Right lobe of liver (tissue), 6 donors: ENCODE measurements at regions not wholly inside any gene's neighbourhood (a gene's known extent, or its start where the extent isn't known, plus 50 kb on each side); places are given as distances from the start of the nearest gene placed in this dataset.

Experiments
- ATAC-seq, 4 donors: fragments of 200-7000 bp; cut with Tn5 transposase; one replicate each; pipeline ENCODE4 v1.9.1; 2020; ENCODE audit warnings: mild to moderate bottlenecking in 4 of 4, moderate library complexity in 4 of 4
- DNase-seq, 3 donors: peaks; one replicate each; pipeline ENCODE4 v3.0.0-alpha.2; 2020
- H3K27ac ChIP-seq, 3 donors: fragments of 200-600 bp; one replicate each; pipeline ENCODE4 v1.8.0; 2022
- H3K27me3 ChIP-seq, 2 donors: fragments of 200-600 bp; one replicate each; pipeline ENCODE4 v1.8.0; 2022
- H3K36me3 ChIP-seq, 4 donors: fragments of 200-600 bp; sonication (generic) in 1 of 4; one replicate each; pipeline versions ENCODE4 v1.5.1 to v1.8.0; 2017 to 2022; ENCODE audit warnings: control low read depth in 1 of 4
- H3K4me1 ChIP-seq, 4 donors: fragments of 200-600 bp; sonication (generic) in 1 of 4; one replicate each; pipeline versions ENCODE4 v1.5.1 to v1.8.0; 2017 to 2022; ENCODE audit warnings: control low read depth in 1 of 4
- H3K4me3 ChIP-seq, 3 donors: fragments of 200-600 bp; one replicate each; pipeline ENCODE4 v1.8.0; 2022
- H3K9me3 ChIP-seq, 4 donors: fragments of 200-600 bp; sonication (generic) in 1 of 4; one replicate each; pipeline versions ENCODE4 v1.5.1 to v1.8.0; 2017 to 2022; ENCODE audit warnings: control low read depth in 1 of 4
- POLR2A ChIP-seq: fragments of 450-650 bp; IDR thresholded peaks from one replicate; pipeline ENCODE4 v1.6.1; 2017; ENCODE audit warnings: antibody characterized with exemption, mild to moderate bottlenecking
- WGBS: methylation state at CpG from one replicate; pipeline ENCODE4 v1.1.6; 2018; ENCODE audit warnings: low coverage, low lambda C conversion rate; ENCODE audit not compliant: insufficient coverage; ENCODE audit errors: missing lambda C conversion rate; 5-methylcytosine and 5-hydroxymethylcytosine counted together
- intact Hi-C, 2 donors: fragments of 100-400 bp; cut with DNase I; formaldehyde crosslinking; loops; one replicate each; pipeline versions ENCODE4 v1.11.2 to v1.14.1; 2022
- TF ChIP-seq, protein P1 (sequence below), 4 donors: fragments of 200-600 bp in 3 of 4; fragments of 450-650 bp in 1 of 4; IDR thresholded peaks; one replicate each; pipeline versions ENCODE4 v1.5.1 to v1.8.0; 2016 to 2022; ENCODE audit warnings: antibody characterized with exemption in 4 of 4, mild to moderate bottlenecking in 2 of 4
- donor health status: DM: no; HTN: yes; CAD: no.
- donor health status: DM: no; HTN: no; CAD: no.
- donor health status: DM: no; HTN: no; CAD: no.
- donor health status: DM: no; HTN: yes; CAD: no.
- donor health status: DM: no; HTN: yes; CAD: no.

DNA sequence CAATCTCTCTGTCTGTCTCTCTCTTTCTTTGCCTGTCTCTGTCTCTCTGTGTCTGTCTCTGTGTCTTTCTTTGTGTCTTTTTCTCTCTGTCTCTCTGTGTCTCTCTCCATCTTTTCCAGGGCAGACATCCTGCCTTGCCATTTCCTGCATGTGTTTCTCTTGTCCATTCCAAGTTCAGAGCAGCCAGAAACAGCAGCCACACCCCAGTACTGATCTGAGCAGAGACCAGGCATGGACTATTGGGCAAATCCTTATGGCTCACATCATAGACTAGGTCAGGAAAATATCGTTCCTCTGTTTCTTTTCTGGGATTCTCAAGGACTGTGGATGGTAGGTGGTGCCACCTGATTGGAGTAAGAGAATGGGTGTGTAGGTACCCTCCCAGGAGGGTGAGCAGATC, 95.8 kb downstream of the RAMP3 start:
- ATAC-seq (no peak), DNase-seq (no peak)
- TF ChIP-seq, protein P1, sequence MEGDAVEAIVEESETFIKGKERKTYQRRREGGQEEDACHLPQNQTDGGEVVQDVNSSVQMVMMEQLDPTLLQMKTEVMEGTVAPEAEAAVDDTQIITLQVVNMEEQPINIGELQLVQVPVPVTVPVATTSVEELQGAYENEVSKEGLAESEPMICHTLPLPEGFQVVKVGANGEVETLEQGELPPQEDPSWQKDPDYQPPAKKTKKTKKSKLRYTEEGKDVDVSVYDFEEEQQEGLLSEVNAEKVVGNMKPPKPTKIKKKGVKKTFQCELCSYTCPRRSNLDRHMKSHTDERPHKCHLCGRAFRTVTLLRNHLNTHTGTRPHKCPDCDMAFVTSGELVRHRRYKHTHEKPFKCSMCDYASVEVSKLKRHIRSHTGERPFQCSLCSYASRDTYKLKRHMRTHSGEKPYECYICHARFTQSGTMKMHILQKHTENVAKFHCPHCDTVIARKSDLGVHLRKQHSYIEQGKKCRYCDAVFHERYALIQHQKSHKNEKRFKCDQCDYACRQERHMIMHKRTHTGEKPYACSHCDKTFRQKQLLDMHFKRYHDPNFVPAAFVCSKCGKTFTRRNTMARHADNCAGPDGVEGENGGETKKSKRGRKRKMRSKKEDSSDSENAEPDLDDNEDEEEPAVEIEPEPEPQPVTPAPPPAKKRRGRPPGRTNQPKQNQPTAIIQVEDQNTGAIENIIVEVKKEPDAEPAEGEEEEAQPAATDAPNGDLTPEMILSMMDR (IDR thresholded peaks at IDR 0.05): no peak
- no peak for TF ChIP-seq POLR2A
- no peak overlapping the region for H3K4me3 ChIP-seq
- H3K36me3 ChIP-seq: no peaks in the 10 kb centered on the region
- H3K27ac ChIP-seq: no peak overlapping the region
- no peaks in the 10 kb centered on the region for H3K4me1 ChIP-seq
- intact Hi-C loops: no loop called here
- no peaks in the 10 kb centered on the region for H3K9me3 ChIP-seq
- no peaks in the 10 kb centered on the region for H3K27me3 ChIP-seq
- 29% methylated on average over 1 of the region's 1 CpG for WGBS

DNA sequence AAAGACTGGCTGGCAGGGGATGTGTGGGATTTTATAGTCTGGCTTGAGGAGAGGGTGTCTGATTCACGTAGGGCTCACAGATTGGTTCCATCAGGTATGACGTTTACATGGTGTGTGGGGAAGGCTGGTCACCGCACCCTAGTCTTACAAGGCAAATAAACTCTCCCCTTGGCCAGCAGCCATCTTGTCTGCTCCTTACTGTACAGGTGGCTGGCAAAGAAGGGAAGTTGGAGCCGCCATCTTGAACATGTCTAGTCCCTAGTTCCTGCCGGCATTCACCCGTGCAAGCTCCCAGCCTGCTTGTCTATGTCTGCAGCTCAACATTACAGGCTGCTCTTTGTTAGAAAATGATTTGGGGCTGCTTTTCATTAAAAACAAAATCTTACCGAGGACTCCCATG, 97.6 kb downstream of the RAMP3 start:
- DNase-seq: no peak
- no peak for ATAC-seq
- no peaks in the 10 kb centered on the region for H3K4me1 ChIP-seq
- H3K27ac ChIP-seq: no peak overlapping the region
- no peaks in the 10 kb centered on the region for H3K9me3 ChIP-seq
- H3K27me3 ChIP-seq: no peaks in the 10 kb centered on the region
- H3K4me3 ChIP-seq: no peak overlapping the region
- no peaks in the 10 kb centered on the region for H3K36me3 ChIP-seq
- WGBS: 71% methylated on average over 7 of the region's 7 CpGs
- no peak for TF ChIP-seq POLR2A
- TF ChIP-seq, protein P1 (IDR thresholded peaks at IDR 0.05): no peak
- intact Hi-C loops: loop anchor here in 1 of 2 donors (5.0 kb wide), 1 partner anchor 103 kb away; no protein-coding TSS in a partner anchor

DNA sequence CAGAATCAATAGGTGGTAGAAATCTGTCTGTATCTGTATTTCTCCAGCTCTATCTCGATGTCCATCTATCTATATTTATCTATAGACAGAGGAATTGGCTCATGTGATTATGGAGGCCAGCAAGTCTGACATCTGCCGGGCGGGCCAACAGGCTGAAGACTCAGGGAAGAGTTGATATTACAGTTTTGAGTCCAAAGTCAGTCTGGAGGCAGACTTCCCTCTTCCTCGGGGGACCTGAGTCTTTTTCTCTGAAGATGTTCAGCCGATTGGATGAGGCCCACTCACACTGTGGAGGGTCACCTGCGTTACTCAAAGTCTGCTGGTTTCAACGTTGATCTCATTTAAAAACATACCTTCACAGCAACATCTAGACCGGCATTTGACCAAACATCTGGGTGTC, 98.7 kb downstream of the RAMP3 start:
- H3K27me3 ChIP-seq: no peaks in the 10 kb centered on the region
- ATAC-seq: no peak
- no peaks in the 10 kb centered on the region for H3K4me1 ChIP-seq
- 61% methylated on average over 6 of the region's 8 CpGs for WGBS
- no peak for DNase-seq
- no peak overlapping the region for H3K27ac ChIP-seq
- no peaks in the 10 kb centered on the region for H3K36me3 ChIP-seq
- intact Hi-C loops: loop anchor here in 1 of 2 donors (5.0 kb wide), 1 partner anchor 104 kb away; no protein-coding TSS in a partner anchor
- no peaks in the 10 kb centered on the region for H3K9me3 ChIP-seq
- TF ChIP-seq, protein P1 (IDR thresholded peaks at IDR 0.05): no peak
- TF ChIP-seq POLR2A: no peak
- H3K4me3 ChIP-seq: no peak overlapping the region

- DNase-seq (no peak), ATAC-seq (no peak)
- no peaks in the 10 kb centered on the region for H3K36me3 ChIP-seq
- H3K27ac ChIP-seq: no peak overlapping the region
- no peak overlapping the region for H3K4me3 ChIP-seq
- WGBS: no CpG with 5 or more reads among the region's 2 CpGs
- intact Hi-C loops: loop anchor here in 1 of 2 donors (5.0 kb wide), 1 partner anchor 104 kb away; no protein-coding TSS in a partner anchor
- no peaks in the 10 kb centered on the region for H3K27me3 ChIP-seq
- H3K9me3 ChIP-seq: no peaks in the 10 kb centered on the region
- TF ChIP-seq POLR2A: no peak
- TF ChIP-seq, protein P1 (IDR thresholded peaks at IDR 0.05): no peak
- no peaks in the 10 kb centered on the region for H3K4me1 ChIP-seq
Measured at GRCh38 chr7:45256775-45257174, 99.2 kb downstream of the RAMP3 start.

GRCh38 chr7:45257284-45257683, 99.7 kb downstream of the RAMP3 start:
- no peak overlapping the region for H3K4me3 ChIP-seq
- intact Hi-C loops: loop anchor here in 1 of 2 donors (5.0 kb wide), 1 partner anchor 105 kb away; no protein-coding TSS in a partner anchor
- no peak overlapping the region for H3K27ac ChIP-seq
- ATAC-seq (no peak), DNase-seq (no peak)
- H3K4me1 ChIP-seq: no peaks in the 10 kb centered on the region
- no peaks in the 10 kb centered on the region for H3K27me3 ChIP-seq
- TF ChIP-seq POLR2A: no peak
- TF ChIP-seq, protein P1 (IDR thresholded peaks at IDR 0.05): no peak
- no peaks in the 10 kb centered on the region for H3K36me3 ChIP-seq
- H3K9me3 ChIP-seq: no peaks in the 10 kb centered on the region
